HG02840 (cell line): ENCODE measurements at regions not wholly inside any gene's neighbourhood (a gene's known extent, or its start where the extent isn't known, plus 50 kb on each side); places are given as distances from the start of the nearest gene placed in this dataset.
"Not testable (repeated sequence)": the region's sequence is repeated elsewhere in the genome, so short reads cannot be mapped to it uniquely, and the experiment has no call there.

ENCODE experiments used
- ATAC-seq: cut with Tn5 transposase; IDR thresholded peaks from one replicate; pipeline ENCODE4 v1.9.1; 2021; ENCODE audit warnings: mild to moderate bottlenecking, moderate library complexity, moderate number of reproducible peaks; ENCODE audit not compliant: unreplicated experiment, low FRiP score

DNA sequence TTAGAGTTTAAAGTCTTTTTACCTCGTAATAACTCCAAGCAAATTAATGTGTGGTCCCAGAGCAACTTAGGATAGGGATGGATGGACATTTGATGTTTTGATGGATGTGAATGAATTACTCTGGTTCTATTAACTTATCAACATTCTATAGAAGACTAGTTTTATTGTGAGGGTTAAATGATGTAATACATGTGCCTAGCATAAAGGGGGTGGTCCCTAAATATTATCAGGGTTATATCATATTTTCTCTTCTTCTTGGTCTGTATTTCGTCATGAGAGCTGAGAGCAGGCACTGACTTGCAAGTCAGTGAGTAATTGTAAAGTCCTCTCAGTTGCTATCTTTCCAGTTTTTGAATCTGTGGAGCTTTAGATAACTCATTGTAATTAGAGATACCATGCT is 219.3 kb downstream of the GATA3 start:
- ATAC-seq, result no peak

DNA sequence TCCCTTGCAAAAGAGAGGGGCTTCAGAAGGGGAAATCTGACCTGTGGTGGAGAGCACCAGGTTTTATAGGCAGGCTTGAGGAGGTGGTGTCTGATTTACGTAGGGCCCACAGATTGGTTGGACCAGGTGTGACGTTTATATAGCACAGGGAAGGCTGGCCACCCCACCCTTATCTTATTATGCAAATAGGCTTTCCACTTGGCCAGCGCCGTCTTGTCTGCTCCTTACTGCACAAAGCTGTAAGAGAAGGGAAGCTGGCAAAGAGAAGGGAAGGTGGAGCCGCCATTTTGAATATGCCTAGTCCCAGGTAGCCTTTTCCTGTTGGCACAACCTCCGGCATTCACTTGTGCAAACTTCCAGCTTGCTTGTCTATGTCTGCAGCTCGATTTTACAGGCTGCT is 221.4 kb downstream of the GATA3 start:
- ATAC-seq, result no peak

DNA sequence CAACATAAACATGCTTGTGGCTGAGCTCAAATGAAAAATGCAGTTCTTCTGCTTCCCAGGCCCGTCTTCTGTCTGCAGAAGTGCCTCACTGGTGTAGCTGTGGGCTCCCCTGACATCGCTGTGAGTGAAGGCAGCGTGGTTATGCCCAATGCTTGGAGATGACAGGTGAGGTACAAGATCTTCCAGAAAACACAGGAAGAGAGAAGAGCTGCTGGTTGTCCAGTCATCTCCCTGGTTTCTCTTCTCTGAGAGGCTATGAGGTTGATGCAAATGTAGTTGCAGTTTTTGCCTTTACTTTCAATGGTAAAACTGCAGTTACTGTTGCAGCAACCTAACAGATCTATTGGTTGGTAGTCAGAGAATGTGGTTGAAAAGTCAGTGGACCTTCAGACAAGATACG is 223.6 kb downstream of the GATA3 start:
- no peak for ATAC-seq

- no peak for ATAC-seq
These were observed 225.1 kb downstream of the GATA3 start for GRCh38 chr10:8279598-8279997.

DNA sequence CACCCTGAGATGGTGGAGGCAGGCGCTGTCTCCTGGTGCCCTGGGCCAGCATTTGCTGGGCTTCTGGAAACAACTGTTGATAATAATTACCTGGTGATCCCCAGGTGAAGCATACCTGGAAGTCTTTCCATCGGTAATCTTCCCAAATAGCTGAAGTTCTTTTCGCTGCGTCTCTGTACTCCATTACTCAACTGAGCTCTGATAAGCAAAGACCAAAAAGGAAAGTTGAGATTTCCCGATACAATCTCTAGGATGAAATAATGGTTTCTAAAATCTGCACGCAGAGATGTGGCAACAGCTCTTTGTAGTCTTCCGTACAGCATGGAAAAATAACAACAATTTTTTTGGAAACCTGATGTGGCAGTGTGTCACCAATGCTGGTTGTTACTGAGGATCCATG is 226.5 kb downstream of the GATA3 start:
- ATAC-seq, result no peak

DNA sequence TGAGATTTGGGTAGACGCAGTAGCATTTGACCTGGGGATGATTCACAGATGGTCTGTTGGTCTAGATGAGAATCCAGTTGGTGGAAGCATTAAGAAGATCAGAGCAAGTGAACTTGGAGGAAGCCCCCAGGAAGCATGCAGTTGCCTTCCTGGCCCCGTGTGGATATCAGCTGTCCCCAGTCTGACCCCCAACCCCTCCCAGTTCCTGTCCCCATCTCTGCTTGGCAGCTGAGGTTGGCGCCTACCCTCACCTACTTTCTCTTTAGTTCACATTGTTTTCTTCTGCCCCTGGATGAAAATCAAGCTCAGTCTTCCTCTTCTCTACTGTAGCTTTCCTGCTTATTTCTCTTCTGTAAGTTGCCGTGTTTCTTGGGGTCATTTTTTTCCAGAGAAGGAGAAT is 227.9 kb downstream of the GATA3 start:
- ATAC-seq, result no peak

DNA sequence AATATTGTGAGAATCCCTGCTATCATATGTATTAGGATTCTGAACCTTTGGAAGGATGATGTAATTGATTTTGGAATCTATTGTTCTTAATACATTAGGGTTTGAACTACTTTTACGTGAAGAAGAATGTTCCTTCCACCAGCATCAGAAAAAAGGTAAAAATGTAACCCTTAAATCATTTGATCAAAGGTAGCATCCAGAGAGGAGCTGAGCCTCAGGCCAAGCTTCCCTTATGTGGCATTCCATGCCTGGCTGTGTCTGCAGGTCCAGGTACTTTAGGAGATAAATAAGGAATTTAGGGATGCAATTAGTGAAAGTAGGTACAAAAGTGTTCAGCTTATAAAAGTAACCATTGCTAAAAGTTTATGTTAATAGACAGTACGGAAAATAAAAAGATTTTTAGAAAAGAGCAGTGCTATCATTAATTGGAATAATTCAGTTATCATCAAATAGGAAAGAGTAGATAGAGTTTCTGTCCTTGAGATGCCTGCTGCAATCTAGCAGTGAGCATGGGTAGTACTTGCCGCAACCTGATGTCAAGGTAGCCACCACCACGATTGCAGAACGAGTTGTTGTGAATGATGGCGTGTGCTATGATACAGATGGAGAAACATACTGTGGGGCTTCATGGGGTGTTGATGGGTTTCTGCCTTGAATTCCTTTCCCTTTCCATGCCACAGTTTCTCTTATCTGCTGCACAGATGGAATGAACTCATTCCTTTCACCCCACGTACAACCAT is 228.8 kb downstream of the GATA3 start:
- no peak for ATAC-seq

DNA sequence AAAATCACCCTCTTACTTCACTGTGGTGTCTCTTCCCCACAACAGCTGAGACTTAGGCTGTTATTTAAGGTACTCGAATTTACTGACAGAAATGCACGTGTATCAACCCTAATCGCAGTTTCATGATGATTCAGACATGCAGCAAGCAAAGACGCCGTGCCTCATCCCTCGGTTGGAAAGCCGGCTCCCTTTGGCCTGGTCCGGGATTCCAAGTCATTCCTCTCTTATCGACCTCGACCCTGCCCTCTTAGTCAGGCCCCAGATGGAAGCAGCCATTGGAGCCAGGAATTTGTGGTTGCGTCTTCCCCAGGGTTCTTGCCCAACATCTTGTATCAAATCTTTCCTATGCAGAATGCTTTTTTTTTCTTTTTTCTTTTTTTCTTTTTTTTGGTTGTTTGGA is 229.5 kb downstream of the GATA3 start:
- ATAC-seq, result no peak

DNA sequence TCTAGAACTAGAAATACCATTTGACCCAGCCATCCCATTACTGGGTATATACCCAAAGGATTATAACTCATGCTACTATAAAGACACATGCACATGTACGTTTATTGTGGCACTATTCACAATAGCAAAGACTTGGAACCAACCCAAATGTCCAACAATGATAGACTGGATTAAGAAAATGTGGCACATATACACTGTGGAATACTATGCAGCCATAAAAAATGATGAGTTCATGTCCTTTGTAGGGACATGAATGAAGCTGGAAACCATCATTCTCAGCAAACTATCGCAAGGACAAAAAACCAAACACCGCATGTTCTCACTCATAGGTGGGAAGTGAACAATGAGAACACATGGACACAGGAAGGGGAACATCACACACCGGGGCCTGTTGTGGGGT is 231.5 kb downstream of the GATA3 start:
- not testable (repeated sequence) for ATAC-seq

DNA sequence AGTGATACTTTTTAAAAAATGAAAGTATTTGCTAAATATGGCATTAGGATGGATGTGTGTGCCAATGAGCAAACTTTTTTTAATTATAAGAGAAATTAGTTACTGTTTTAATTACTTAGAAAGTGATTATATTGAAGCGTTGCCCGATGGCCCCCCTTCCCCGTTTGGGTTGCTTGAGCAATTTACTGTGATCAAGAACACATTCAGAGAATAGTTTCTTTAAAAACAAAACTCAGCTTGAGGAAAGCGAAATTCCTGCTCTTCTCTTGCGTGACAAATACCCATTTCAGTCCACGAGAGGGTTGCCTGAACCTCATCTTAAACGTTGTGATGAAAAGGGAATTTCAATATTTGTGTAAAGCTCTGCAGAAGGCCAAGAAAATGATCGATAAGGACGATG is 234.1 kb downstream of the GATA3 start:
- ATAC-seq, result no peak

- no peak for ATAC-seq
These were observed 234.9 kb downstream of the GATA3 start for GRCh38 chr10:8289186-8289924.

DNA sequence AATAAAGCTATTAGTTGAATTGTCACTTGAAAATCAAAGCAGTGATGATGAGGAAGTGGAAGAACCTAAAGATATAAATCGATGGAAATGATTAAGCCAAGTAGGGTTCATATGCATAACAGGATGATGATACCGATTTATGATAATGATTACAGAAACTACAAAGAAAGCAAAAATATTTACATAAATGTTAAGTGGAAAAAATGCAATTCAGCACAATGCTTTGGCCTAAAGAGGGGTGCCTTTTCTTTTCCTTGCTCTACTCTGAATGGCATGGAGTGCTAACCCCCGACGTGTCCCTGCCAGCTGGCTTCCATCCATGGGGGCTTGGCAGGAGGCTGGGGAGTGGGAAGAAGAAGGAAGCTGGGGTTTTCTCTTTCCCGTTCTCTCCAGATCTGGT is 240.3 kb downstream of the GATA3 start:
- no peak for ATAC-seq

GRCh38 chr10:8295311-8295710 is 240.8 kb downstream of the GATA3 start:
- ATAC-seq, result no peak

DNA sequence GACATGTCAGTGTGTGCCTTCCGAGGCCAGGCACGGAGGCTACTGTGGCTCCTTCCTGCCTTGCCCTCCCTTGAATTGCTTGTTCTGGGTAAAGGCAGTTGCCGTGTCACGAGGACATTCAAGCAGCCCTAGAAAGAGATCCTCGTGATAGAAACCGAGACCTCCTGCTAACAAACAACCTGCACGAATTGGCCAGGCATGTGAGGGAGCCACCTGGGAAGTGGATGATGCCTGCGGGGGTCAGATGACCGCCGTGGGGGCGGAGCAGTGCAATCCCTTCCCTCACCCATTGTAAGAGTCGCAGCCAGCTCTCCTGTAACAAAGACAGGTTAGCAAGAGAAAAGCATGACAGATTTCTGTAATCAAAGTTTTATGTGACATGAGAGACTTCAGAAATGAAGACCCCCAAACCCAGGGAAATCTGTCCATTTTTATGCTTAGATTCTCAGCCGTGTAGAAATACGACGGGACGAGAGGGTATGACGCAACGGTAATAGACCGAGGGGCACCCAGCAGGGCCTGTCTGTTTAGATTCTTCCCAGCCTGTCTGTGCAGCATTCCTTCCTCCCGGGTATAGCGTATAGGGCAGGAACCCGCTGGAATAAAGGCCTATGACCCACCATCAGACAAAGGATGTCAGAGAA is 241.7 kb downstream of the GATA3 start:
- ATAC-seq, result no peak

- no peak for ATAC-seq
These were observed 242.2 kb downstream of the GATA3 start for GRCh38 chr10:8296734-8297101.

- ATAC-seq, result no peak
These were observed 242.6 kb downstream of the GATA3 start for GRCh38 chr10:8297107-8297506.

- ATAC-seq, result no peak
These were observed 243.5 kb downstream of the GATA3 start for GRCh38 chr10:8297959-8298358.

GRCh38 chr10:8298896-8299570 is 244.5 kb downstream of the GATA3 start:
- no peak for ATAC-seq

- no peak for ATAC-seq
These were observed 246.4 kb downstream of the GATA3 start for GRCh38 chr10:8300925-8301324.

GRCh38 chr10:8301333-8301732 is 246.8 kb downstream of the GATA3 start:
- ATAC-seq, result no peak

DNA sequence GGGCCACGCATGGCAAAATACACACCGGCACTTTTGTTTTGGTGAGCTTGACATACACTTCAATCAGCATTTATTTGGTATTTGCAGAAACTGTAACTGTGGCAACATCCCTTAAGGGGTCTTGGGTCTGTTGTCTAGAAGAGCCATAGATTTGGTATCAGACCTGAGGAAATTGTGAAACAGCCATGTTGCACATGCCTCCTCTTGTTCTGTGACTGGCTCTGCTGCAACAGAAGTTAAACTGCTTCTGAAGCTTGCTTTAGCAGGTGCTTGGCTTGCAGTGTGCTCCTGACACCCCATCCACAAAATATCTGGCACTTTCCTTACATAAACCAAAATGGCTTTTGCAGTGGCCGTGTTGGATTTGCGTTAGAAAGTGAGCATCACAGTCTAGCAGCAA is 247.3 kb downstream of the GATA3 start:
- ATAC-seq, result no peak
